CD4-positive, alpha-beta T cell (primary cell): ENCODE measurements at regions not wholly inside any gene's neighbourhood (a gene's known extent, or its start where the extent isn't known, plus 50 kb on each side); places are given as distances from the start of the nearest gene placed in this dataset.

Source experiments
- ATAC-seq: fragments of 200-7000 bp; cut with Tn5 transposase; one replicate; pipeline ENCODE4 v1.10.0; 2022; ENCODE audit warnings: mild to moderate bottlenecking; ENCODE audit not compliant: poor library complexity
- CTCF ChIA-PET: fragments of 350-600 bp; sonication (Branson Sonifier 250); formaldehyde crosslinking; loops from one replicate; lab custom pipeline; 2021; ENCODE audit warnings: antibody characterized with exemption, inconsistent platforms; lab: Charles Lee
- POLR2A ChIA-PET: fragments of 350-600 bp; sonication (Branson Sonifier 250); formaldehyde crosslinking; loops from one replicate; lab custom pipeline; 2021; ENCODE audit warnings: antibody characterized with exemption, inconsistent platforms; lab: Charles Lee
- DNase-seq, 14 experiments: peaks; one replicate each; pipeline ENCODE4 v3.0.0-alpha.2; 2013 to 2020; ENCODE audit warnings: mixed read lengths in 2 of 14
- H3K27ac ChIP-seq, 2 donors: one replicate each; pipeline versions ENCODE4 v1.5.1 to v1.7.0; 2013; ENCODE audit warnings: low read length in 2 of 2, low read depth in 1 of 2, mild to moderate bottlenecking in 1 of 2
- H3K27me3 ChIP-seq, 2 experiments: 1 replicate in 1 of 2; 2 replicates in 1 of 2; pipeline versions ENCODE4 v1.6.1 to v1.7.0; 2013; ENCODE audit warnings: low read length in 2 of 2, control low read depth in 1 of 2, mild to moderate bottlenecking in 1 of 2, moderate library complexity in 1 of 2; ENCODE audit not compliant: insufficient read depth in 2 of 2, control insufficient read depth in 1 of 2
- H3K36me3 ChIP-seq: one replicate; pipeline ENCODE4 v1.6.1; 2013; ENCODE audit warnings: low read length, control low read depth; ENCODE audit not compliant: insufficient read depth
- H3K4me1 ChIP-seq: one replicate; pipeline ENCODE4 v1.6.1; 2013; ENCODE audit warnings: low read length, control low read depth; ENCODE audit not compliant: insufficient read depth
- H3K4me3 ChIP-seq: one replicate; pipeline ENCODE4 v1.5.1; 2013; ENCODE audit warnings: mild to moderate bottlenecking, low read length, moderate library complexity
- H3K9me3 ChIP-seq, 2 experiments: 1 replicate in 1 of 2; 2 replicates in 1 of 2; pipeline versions ENCODE4 v1.6.1 to v1.7.0; 2013; ENCODE audit warnings: low read length in 2 of 2, mild to moderate bottlenecking in 2 of 2, control low read depth in 1 of 2, moderate library complexity in 1 of 2; ENCODE audit not compliant: control insufficient read depth in 1 of 2, insufficient read depth in 1 of 2
- H3K27ac Mint-ChIP-seq: one replicate; pipeline ENCODE4 v1.8.0; 2020; ENCODE audit warnings: mixed read lengths
- H3K27me3 Mint-ChIP-seq: one replicate; pipeline ENCODE4 v1.8.0; 2021; ENCODE audit warnings: mixed read lengths
- H3K36me3 Mint-ChIP-seq: one replicate; pipeline ENCODE4 v1.8.0; 2021; ENCODE audit warnings: low read depth, mixed read lengths
- H3K4me1 Mint-ChIP-seq: one replicate; pipeline ENCODE4 v1.8.0; 2021; ENCODE audit warnings: low read depth, mixed read lengths
- H3K4me3 Mint-ChIP-seq: one replicate; pipeline ENCODE4 v1.8.0; 2020; ENCODE audit warnings: mild to moderate bottlenecking, mixed read lengths
- H3K9me3 Mint-ChIP-seq: one replicate; pipeline ENCODE4 v1.8.0; 2020; ENCODE audit warnings: mixed read lengths
- CTCF ChIP-seq: fragments of 200-600 bp; IDR thresholded peaks from one replicate; pipeline ENCODE4 v1.8.0; 2022; ENCODE audit warnings: antibody characterized with exemption, mild to moderate bottlenecking
- intact Hi-C, 2 experiments: fragments of 100-400 bp; cut with DNase I in 1 of 2; cut with micrococcal nuclease in 1 of 2; formaldehyde crosslinking; loops; one replicate each; pipeline versions ENCODE4 v1.15.1 to v1.9.0; 2023 to 2025; cut with DNase I, micrococcal nuclease

- Mint-ChIP-seq H3K36me3 (no peaks in the 10 kb centered on the region), H3K27me3 (peaks cover 10% of the 10 kb centered on the region), H3K4me3 (no peak overlapping the region), H3K9me3 (no peaks in the 10 kb centered on the region), H3K4me1 (no peaks in the 10 kb centered on the region), H3K27ac (no peak overlapping the region)
- H3K36me3 ChIP-seq = no peaks in the 10 kb centered on the region
- no peaks in the 10 kb centered on the region for H3K27me3 ChIP-seq
- DNase-seq (no peak), ATAC-seq (no peak)
- CTCF ChIA-PET = no interaction called here
- H3K4me1 ChIP-seq = no peaks in the 10 kb centered on the region
- POLR2A ChIA-PET = no interaction called here
- no peaks in the 10 kb centered on the region for H3K9me3 ChIP-seq
- intact Hi-C loops = no loop called here
- no peak overlapping the region for H3K4me3 ChIP-seq
- H3K27ac ChIP-seq = no peak overlapping the region
- no peak for TF ChIP-seq CTCF
Observed at GRCh38 chr2:152227969-152228592, 52.5 kb upstream of the STAM2 start.

- peaks cover 10% of the 10 kb centered on the region for H3K27me3 Mint-ChIP-seq
- no peaks in the 10 kb centered on the region for H3K36me3 ChIP-seq
- intact Hi-C loops = no loop called here
- H3K27ac ChIP-seq = no peak overlapping the region
- CTCF ChIA-PET = no interaction called here
- no peaks in the 10 kb centered on the region for H3K36me3 Mint-ChIP-seq
- no peaks in the 10 kb centered on the region for H3K27me3 ChIP-seq
- no peak for TF ChIP-seq CTCF
- ATAC-seq (no peak), DNase-seq (no peak)
- H3K27ac Mint-ChIP-seq = no peak overlapping the region
- no peaks in the 10 kb centered on the region for H3K4me1 ChIP-seq
- H3K4me3 Mint-ChIP-seq = no peak overlapping the region
- POLR2A ChIA-PET = no interaction called here
- no peaks in the 10 kb centered on the region for H3K9me3 Mint-ChIP-seq
- no peaks in the 10 kb centered on the region for H3K9me3 ChIP-seq
- no peak overlapping the region for H3K4me3 ChIP-seq
- H3K4me1 Mint-ChIP-seq = no peaks in the 10 kb centered on the region
Observed at GRCh38 chr2:152231446-152231845, 55.9 kb upstream of the STAM2 start.

DNA sequence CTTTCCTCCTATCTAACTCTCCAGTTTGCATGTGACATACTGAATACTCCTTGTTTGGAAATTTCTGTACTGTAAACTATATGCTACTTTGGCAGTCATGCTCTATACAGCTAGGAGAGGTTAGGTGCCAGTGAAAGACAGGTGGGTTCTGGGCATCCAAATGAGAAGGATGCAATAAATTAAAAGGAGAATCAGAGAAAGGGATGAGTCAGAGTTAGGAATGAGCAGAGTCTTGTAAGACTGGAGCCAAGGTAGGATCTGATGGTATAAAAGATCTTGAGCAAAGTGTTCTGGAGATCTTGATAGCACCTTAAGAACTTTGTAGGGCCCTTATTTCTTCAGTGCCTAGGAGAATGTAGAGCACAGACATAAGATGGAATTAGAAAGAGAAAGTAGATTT, 58.7 kb upstream of the STAM2 start:
- Histone ChIP-seq H3K36me3 (no peaks in the 10 kb centered on the region), H3K9me3 (no peaks in the 10 kb centered on the region), H3K27ac (no peak overlapping the region), H3K4me1 (no peaks in the 10 kb centered on the region), H3K27me3 (no peaks in the 10 kb centered on the region), H3K4me3 (no peak overlapping the region)
- H3K4me3 Mint-ChIP-seq = no peak overlapping the region
- no peaks in the 10 kb centered on the region for H3K36me3 Mint-ChIP-seq
- no peak overlapping the region for H3K27ac Mint-ChIP-seq
- DNase-seq = no peak
- TF ChIP-seq CTCF = no peak
- ChIA-PET CTCF (no interaction called here), POLR2A (no interaction called here)
- no peaks in the 10 kb centered on the region for H3K9me3 Mint-ChIP-seq
- intact Hi-C loops = no loop called here
- peaks cover 4% of the 10 kb centered on the region for H3K27me3 Mint-ChIP-seq
- ATAC-seq = no peak
- H3K4me1 Mint-ChIP-seq = no peaks in the 10 kb centered on the region
